ENCODE measurements at regions not wholly inside any gene's neighbourhood (a gene's known extent, or its start where the extent isn't known, plus 50 kb on each side); places are given as distances from the start of the nearest gene placed in this dataset.

- no peak for DNase-seq
Measured at GRCh38 chr6:153780011-153780410, 259.0 kb upstream of the OPRM1 start.

GRCh38 chr6:153778216-153778615 lies 260.8 kb upstream of the OPRM1 start:
- DNase-seq, result no peak

- DNase-seq, result no peak
Measured at GRCh38 chr6:153771577-153771976, 267.5 kb upstream of the OPRM1 start.

- no peak for DNase-seq
Measured at GRCh38 chr6:153767127-153767526, 271.9 kb upstream of the OPRM1 start.

GRCh38 chr6:153758516-153758915 lies 280.5 kb upstream of the OPRM1 start:
- no peak for DNase-seq

GRCh38 chr6:153735761-153736160 lies 303.3 kb upstream of the OPRM1 start:
- no peak for DNase-seq

GRCh38 chr6:153729189-153729588 lies 309.9 kb upstream of the OPRM1 start:
- no peak for DNase-seq

- no peak for DNase-seq
Measured at GRCh38 chr6:153727885-153728284, 311.2 kb upstream of the OPRM1 start.

GRCh38 chr6:153725456-153725855 lies 313.6 kb upstream of the OPRM1 start:
- no peak for DNase-seq

GRCh38 chr6:153720732-153721131 lies 318.3 kb upstream of the OPRM1 start:
- DNase-seq, result no peak

GRCh38 chr6:153705429-153705828 lies 333.6 kb upstream of the OPRM1 start:
- DNase-seq, result no peak

GRCh38 chr6:153702671-153703070 lies 336.4 kb upstream of the OPRM1 start:
- no peak for DNase-seq

GRCh38 chr6:153698637-153699036 lies 340.4 kb upstream of the OPRM1 start:
- DNase-seq, result no peak

- no peak for DNase-seq
Measured at GRCh38 chr6:153698001-153698400, 341.0 kb upstream of the OPRM1 start.

GRCh38 chr6:153677522-153677921 lies 361.5 kb upstream of the OPRM1 start:
- no peak for DNase-seq

GRCh38 chr6:153673750-153674149 lies 365.3 kb upstream of the OPRM1 start:
- DNase-seq, result no peak

- no peak for DNase-seq
Measured at GRCh38 chr6:153673225-153673624, 365.8 kb upstream of the OPRM1 start.

- DNase-seq, result no peak
Measured at GRCh38 chr6:153670403-153671026, 368.5 kb upstream of the OPRM1 start.

- DNase-seq, result no peak
Measured at GRCh38 chr6:153668758-153669157, 370.3 kb upstream of the OPRM1 start.

- no peak for DNase-seq
Measured at GRCh38 chr6:153662982-153663381, 376.1 kb upstream of the OPRM1 start.

GRCh38 chr6:153645326-153645725 lies 393.7 kb upstream of the OPRM1 start:
- DNase-seq, result no peak

GRCh38 chr6:153644000-153644399 lies 395.0 kb upstream of the OPRM1 start:
- no peak for DNase-seq

- no peak for DNase-seq
Measured at GRCh38 chr6:153634416-153634815, 404.6 kb upstream of the OPRM1 start.

GRCh38 chr6:153625089-153625488 lies 414.0 kb upstream of the OPRM1 start:
- no peak for DNase-seq

GRCh38 chr6:153624528-153624927 lies 414.5 kb upstream of the OPRM1 start:
- no peak for DNase-seq

GRCh38 chr6:153623496-153623895 lies 415.5 kb upstream of the OPRM1 start:
- no peak for DNase-seq

Measured in DMS153 (cell line).